Uterus (tissue), 2 donors: ENCODE measurements at regions not wholly inside any gene's neighbourhood (a gene's known extent, or its start where the extent isn't known, plus 50 kb on each side); places are given as distances from the start of the nearest gene placed in this dataset.
"Not testable (repeated sequence)": the region's sequence is repeated elsewhere in the genome, so short reads cannot be mapped to it uniquely, and the experiment has no call there.

Experiments used
- POLR2A ChIP-seq, 2 donors: fragments of 450-650 bp; IDR thresholded peaks; one replicate each; pipeline ENCODE4 v1.6.1; 2016; ENCODE audit warnings: antibody characterized with exemption in 2 of 2, mild to moderate bottlenecking in 1 of 2, moderate library complexity in 1 of 2
- TF ChIP-seq, protein P1 (sequence below), 4 experiments: fragments of 200-600 bp in 2 of 4; fragments of 450-650 bp in 2 of 4; sonication (generic) in 2 of 4; IDR thresholded peaks; one replicate each; pipeline ENCODE4 v1.5.1; 2016 to 2019; ENCODE audit warnings: antibody characterized with exemption in 4 of 4, mild to moderate bottlenecking in 2 of 4, moderate library complexity in 1 of 4

GRCh38 chr6:115414916-115415315 lies 645.8 kb downstream of the FRK start:
- TF ChIP-seq, protein P1, sequence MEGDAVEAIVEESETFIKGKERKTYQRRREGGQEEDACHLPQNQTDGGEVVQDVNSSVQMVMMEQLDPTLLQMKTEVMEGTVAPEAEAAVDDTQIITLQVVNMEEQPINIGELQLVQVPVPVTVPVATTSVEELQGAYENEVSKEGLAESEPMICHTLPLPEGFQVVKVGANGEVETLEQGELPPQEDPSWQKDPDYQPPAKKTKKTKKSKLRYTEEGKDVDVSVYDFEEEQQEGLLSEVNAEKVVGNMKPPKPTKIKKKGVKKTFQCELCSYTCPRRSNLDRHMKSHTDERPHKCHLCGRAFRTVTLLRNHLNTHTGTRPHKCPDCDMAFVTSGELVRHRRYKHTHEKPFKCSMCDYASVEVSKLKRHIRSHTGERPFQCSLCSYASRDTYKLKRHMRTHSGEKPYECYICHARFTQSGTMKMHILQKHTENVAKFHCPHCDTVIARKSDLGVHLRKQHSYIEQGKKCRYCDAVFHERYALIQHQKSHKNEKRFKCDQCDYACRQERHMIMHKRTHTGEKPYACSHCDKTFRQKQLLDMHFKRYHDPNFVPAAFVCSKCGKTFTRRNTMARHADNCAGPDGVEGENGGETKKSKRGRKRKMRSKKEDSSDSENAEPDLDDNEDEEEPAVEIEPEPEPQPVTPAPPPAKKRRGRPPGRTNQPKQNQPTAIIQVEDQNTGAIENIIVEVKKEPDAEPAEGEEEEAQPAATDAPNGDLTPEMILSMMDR (IDR thresholded peaks at IDR 0.05), result not testable (repeated sequence)
- not testable (repeated sequence) for TF ChIP-seq POLR2A (IDR thresholded peaks at IDR 0.05)
